HG02840 (cell line): ENCODE measurements at regions not wholly inside any gene's neighbourhood (a gene's known extent, or its start where the extent isn't known, plus 50 kb on each side); places are given as distances from the start of the nearest gene placed in this dataset.
"Not testable (repeated sequence)": the region's sequence is repeated elsewhere in the genome, so short reads cannot be mapped to it uniquely, and the experiment has no call there.

ENCODE experiments used
- ATAC-seq: cut with Tn5 transposase; IDR thresholded peaks from one replicate; pipeline ENCODE4 v1.9.1; 2021; ENCODE audit warnings: mild to moderate bottlenecking, moderate library complexity, moderate number of reproducible peaks; ENCODE audit not compliant: unreplicated experiment, low FRiP score

- ATAC-seq: no peak
These were observed 284.7 kb upstream of the DDHD1 start for GRCh38 chr14:53437858-53438257.

DNA sequence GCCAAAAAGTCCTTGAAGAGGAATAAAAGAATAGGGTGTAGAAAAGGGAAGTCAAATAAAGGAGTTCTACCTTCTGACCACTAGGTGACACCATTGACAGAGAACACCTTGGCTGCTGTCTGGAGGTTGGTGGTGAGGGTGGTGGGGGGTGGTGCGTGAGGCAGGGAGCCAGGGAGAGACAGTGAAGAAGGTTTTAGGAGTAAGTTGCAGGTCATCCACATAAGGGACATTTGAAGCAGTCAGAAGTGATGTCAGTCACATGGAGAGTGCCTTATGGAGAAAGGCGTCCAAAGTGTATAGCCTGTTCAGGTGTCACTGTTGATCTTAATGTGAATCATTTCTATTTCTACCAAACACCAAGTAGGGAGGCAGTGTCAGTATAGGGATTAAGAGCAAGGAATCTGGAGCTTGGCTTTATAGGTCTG lies 279.3 kb upstream of the DDHD1 start:
- no peak for ATAC-seq

GRCh38 chr14:53430870-53431269 lies 277.7 kb upstream of the DDHD1 start:
- ATAC-seq: no peak

- no peak for ATAC-seq
These were observed 259.9 kb upstream of the DDHD1 start for GRCh38 chr14:53412819-53413675.

DNA sequence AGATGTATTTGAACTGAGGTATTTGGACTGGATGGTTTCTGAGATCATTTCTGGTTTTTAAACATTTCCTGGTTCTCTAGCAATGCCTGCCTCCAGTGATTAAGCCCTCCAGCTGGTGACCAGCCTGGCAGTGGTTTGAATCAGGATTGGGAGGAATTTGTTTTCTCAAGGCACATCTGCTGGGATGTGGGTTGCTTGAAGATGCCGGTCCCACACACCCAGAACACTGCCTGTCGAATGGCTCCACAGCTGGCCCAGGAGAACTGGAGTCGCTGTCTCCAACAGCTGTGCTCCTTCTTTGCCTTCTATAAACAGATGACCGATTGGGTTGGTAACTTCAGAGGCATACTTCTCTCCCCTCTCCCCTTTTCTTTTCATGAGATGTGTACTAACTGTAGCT lies 258.0 kb upstream of the DDHD1 start:
- no peak for ATAC-seq

DNA sequence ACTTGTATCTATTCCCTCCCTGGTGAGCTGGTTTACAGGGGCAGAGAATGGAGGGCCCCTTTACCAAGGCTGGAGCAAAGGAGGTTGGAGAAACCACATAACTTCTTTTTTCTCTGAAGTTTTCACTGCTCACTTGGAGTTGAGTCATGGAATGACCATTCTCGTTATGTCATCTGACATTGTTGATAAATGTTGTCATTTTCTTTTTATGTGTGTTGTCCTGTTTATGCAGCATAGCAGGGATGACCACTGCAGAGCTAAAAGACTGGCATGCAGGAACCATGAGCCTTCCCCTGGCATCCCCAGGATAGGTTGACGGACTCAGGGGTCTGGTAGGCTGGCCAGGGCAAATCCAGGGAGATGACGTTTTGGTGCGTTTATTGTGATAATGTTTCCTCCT lies 256.8 kb upstream of the DDHD1 start:
- ATAC-seq: no peak

DNA sequence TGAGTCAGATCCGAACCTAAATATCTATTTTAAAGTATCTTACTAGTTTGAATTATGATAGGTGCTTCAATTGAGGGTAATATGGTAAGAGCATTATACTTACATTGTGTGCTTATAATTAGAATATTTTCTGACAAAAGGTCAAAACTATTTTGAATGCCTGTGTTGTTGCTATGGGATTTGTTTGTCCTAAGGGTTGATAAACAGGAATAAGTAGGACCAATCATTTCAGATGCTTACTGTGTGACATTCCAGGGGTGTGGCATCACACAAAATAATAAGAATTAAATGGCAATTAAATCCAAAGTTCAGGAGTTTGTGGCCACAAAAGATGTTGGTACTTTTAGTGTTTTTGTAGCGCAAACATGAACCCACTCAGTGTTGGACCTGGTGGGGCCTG lies 256.2 kb upstream of the DDHD1 start:
- ATAC-seq: no peak

DNA sequence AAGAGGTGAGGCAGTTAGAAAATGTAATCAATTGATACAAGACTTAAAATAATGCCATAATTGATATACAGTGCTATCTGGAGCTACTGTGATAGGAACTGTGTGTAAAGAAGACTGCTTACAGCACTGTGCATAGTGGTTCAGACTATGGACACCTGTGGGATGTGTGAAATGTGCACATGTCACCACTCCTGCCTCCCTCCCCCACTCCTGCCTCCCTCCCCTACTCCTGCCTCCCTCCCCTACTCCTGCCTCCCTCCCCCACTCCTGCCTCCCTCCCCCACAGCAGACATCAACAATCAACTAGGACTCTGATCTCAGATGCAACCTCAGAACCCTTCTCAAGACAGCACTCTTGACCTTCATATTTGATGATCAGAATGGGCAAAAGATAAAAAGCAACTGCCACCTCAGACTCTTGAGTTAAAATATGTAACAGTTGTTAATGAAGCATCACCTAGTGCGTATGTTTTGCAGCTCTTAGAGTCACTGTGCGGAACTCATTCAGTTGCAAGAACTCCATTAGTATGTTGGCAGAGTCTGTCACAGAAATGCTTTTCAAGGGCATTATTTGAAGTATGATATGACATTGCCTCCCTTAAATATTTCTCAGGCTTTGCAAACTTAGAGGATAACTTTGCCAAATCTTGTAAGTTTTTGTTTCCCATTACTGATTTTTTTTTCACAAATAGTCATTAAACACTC lies 255.2 kb upstream of the DDHD1 start:
- ATAC-seq: no peak

- no peak for ATAC-seq
These were observed 253.4 kb upstream of the DDHD1 start for GRCh38 chr14:53406519-53406918.

- no peak for ATAC-seq
These were observed 248.5 kb upstream of the DDHD1 start for GRCh38 chr14:53401646-53402045.

GRCh38 chr14:53399057-53399456 lies 245.9 kb upstream of the DDHD1 start:
- no peak for ATAC-seq

DNA sequence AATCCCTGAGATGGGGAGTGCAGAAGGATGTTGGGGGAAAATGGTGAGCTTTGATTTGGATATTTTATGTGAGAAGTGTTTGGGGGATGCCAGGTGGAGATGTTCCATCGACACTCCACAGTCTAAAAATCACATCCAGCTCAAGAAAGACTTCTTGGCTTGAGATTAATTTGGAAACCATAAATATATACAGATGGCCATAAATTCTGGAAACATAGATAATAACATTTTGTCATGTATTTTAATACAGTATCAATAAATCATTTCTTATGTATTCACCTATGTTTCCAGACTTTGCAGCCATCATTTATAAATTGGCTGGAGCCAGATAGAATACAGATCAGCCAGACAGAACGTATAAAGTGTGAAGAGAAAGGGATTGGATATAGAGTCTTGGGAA lies 245.5 kb upstream of the DDHD1 start:
- ATAC-seq: no peak

DNA sequence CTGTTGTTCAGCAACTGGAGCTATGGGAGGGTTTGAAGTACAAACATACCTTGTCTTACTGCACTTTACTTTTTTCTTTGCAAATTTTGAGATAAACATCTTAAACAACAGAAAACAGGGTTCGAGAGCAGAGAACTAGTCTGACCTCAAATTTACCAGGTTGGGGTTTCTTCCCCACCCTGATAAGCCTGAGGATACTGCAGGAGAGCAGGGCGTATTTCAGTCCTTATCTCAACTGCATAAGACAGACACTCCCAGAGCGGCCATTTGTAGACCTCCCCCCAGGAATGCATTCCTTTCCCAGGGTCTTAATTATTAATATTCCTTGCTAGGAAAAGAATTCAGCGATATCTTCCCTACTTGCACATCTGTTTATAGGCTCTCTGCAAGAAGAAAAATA lies 242.1 kb upstream of the DDHD1 start:
- ATAC-seq: not testable (repeated sequence)

- ATAC-seq: no peak
These were observed 238.6 kb upstream of the DDHD1 start for GRCh38 chr14:53391631-53392285.

- ATAC-seq: no peak
These were observed 238.0 kb upstream of the DDHD1 start for GRCh38 chr14:53391156-53391555.

DNA sequence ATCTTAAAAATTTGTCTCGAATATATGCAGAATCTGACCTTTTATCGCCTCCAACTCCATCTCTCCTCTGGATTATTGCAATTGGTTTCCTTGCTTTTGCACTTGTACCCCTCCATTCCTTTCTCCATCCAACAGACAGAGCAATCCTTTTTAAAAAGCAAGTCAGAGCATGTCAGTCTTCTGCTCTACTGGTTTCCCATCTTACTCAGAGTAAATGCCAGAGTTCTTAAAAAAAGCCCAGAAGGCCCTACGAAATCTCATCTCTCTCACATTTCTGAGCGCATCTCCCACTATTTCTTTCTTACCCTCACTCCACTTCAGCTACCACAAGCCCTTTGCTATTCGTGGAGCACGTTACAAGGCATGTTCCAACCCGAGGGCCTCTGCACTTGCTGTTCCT lies 236.9 kb upstream of the DDHD1 start:
- ATAC-seq: no peak

- no peak for ATAC-seq
These were observed 236.1 kb upstream of the DDHD1 start for GRCh38 chr14:53389202-53389601.

- no peak for ATAC-seq
These were observed 233.2 kb upstream of the DDHD1 start for GRCh38 chr14:53386362-53386761.

GRCh38 chr14:53384536-53384935 lies 231.4 kb upstream of the DDHD1 start:
- no peak for ATAC-seq

DNA sequence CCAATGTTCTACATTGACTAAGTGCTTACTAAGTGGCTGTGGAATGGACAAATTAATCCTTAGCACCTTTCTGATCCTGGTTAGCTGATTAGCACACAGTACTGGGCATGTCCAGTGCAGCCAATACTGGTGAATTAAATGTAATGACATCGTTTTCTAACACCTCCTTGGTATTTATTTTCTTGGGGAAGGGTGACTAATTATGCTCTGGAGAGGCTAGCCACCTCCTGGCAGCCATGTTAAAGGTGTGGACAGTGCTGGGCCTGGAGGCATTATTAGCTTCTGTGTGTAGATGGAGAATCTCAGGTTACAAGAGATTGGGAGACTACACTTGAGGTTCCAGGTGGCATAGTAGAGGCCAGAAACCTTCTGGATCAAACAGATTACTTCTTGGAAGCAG lies 230.9 kb upstream of the DDHD1 start:
- ATAC-seq: no peak

DNA sequence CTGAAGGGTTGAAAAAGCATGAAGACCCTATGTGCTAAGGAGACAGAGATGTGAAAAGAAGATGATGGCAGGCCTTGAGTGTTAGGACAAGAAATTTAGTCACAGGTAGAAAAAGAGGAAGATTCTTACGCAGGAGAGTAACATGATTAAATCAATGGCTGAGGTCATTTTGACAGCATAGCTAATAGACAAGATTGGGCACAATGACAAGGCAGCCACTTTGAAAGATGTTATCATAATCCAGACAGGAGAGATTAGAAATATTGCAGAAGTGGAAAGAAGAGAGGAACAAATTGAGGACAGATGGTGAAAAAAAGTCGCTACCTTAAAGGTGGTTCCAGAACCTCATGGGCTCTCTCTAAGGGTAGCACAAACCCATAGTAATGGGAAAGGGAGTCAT lies 228.8 kb upstream of the DDHD1 start:
- no peak for ATAC-seq

DNA sequence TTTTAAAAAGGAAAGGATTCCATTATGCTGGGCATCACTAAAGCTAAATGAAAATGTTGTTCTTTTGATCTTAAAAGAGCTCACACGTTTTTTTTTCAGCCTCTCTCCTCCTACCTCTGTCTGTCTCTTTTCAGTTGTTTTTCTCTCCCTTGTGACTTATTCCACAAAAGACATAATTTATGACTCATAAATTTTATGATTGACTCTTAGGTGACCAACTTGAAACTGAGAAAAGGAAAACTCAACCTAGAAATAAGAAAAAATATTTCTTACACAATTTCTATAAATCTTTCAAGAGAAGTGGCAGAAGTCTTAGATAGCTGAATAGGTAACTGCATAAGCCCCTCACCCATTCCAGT lies 227.7 kb upstream of the DDHD1 start:
- ATAC-seq: no peak
